Erythroblast (primary cell): ENCODE measurements at regions not wholly inside any gene's neighbourhood (a gene's known extent, or its start where the extent isn't known, plus 50 kb on each side); places are given as distances from the start of the nearest gene placed in this dataset.

ENCODE experiments used
- GATA1 ChIP-seq: IDR thresholded peaks from 2 replicates; pipeline ENCODE4 v1.6.1; 2011; ENCODE audit warnings: low read depth, mild to moderate bottlenecking, control low read depth, low read length, moderate library complexity
- POLR2A ChIP-seq: IDR thresholded peaks from 2 replicates; pipeline ENCODE4 v1.6.1; 2011; ENCODE audit warnings: mild to moderate bottlenecking, low read length

DNA sequence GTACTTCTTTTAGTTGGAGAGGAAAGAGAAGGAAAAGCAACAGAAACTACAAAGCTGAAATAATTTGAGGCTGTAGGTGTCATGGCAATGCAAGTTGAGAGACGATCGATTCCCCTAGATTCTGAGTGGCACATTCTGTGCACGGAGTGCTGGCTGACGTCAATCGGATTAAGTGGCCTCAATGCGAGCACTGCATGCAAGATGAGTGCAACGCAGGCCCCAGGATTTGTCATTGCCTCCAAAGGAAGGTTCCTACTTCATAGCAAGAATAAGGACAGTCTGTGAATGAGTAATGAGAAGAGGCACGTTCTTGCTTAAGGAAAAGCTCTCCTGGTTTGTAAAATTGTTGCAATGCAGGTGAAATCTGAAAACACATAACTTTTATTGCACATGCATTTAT lies 892.4 kb downstream of the KCNA4 start:
- no peak for TF ChIP-seq POLR2A
- TF ChIP-seq GATA1 = no peak
